ENCODE measurements at regions not wholly inside any gene's neighbourhood (a gene's known extent, or its start where the extent isn't known, plus 50 kb on each side); places are given as distances from the start of the nearest gene placed in this dataset.

DNA sequence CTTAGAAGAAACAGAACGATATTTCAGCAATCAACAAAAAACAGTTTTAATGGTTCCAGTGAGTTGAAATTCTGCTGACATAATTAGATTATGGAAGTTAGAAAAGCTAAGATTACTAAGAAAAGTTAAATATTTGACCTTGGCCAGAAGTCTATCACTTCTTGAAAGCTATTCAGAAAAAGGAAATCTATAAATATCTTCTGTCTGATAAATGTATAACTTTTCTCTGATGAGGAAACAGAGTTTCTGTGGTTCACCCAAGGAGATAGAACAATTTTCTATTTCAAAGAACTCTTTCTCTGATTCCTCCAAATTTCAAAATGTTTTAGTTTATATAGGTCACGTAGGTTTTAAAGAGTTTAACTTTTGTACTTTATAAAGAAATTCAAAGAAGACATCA is 438.4 kb upstream of the CHORDC1 start:
- TF ChIP-seq SIN3A (IDR thresholded peaks at IDR 0.05; ENCODE audit: borderline replicate concordance, insufficient read depth, low read depth, low read length) (no peak), CTCF (IDR thresholded peaks at IDR 0.05) (no peak)
